SK-N-SH treated with all-trans-retinoic acid at 6 μM for 48 hours (cell line): ENCODE measurements at regions not wholly inside any gene's neighbourhood (a gene's known extent, or its start where the extent isn't known, plus 50 kb on each side); places are given as distances from the start of the nearest gene placed in this dataset.

ENCODE experiments used
- BACH2 ChIP-seq: fragments of 250-450 bp; sonication (Bioruptor Pico); IDR thresholded peaks from 2 replicates; pipeline ENCODE4 v1.9.0; 2021; ENCODE audit warnings: mild to moderate bottlenecking, borderline replicate concordance
- ISL1 ChIP-seq: fragments of 250-450 bp; sonication (Bioruptor Pico); IDR thresholded peaks from 2 replicates; pipeline ENCODE4 v2.1.2; 2022; ENCODE audit warnings: mild to moderate bottlenecking, moderate library complexity
- OSR1 ChIP-seq: fragments of 250-450 bp; sonication (Bioruptor Pico); IDR thresholded peaks from 2 replicates; pipeline ENCODE4 v1.8.0; 2022; ENCODE audit warnings: moderate library complexity, mild to moderate bottlenecking, inconsistent platforms
- TCF4 ChIP-seq: fragments of 250-450 bp; sonication (Bioruptor Pico); IDR thresholded peaks from 2 replicates; pipeline ENCODE4 v1.8.0; 2021; ENCODE audit warnings: mild to moderate bottlenecking, moderate library complexity, borderline replicate concordance
- ZC3H10 ChIP-seq: fragments of 250-450 bp; sonication (Bioruptor Pico); IDR thresholded peaks from 2 replicates; pipeline ENCODE4 v1.5.1; 2021; ENCODE audit warnings: mild to moderate bottlenecking, moderate library complexity
- ZNF565 ChIP-seq: fragments of 450-650 bp; formaldehyde crosslinking; conservative IDR thresholded peaks from 2 replicates; pipeline ENCODE4 v1.5.0; 2020; ENCODE audit warnings: low read depth, mild to moderate bottlenecking, moderate library complexity
- TF ChIP-seq, protein P1 (sequence below): fragments of 250-450 bp; sonication (Bioruptor Pico); IDR thresholded peaks from 2 replicates; pipeline ENCODE4 v1.8.0; 2020; ENCODE audit warnings: mild to moderate bottlenecking, moderate library complexity, borderline replicate concordance

DNA sequence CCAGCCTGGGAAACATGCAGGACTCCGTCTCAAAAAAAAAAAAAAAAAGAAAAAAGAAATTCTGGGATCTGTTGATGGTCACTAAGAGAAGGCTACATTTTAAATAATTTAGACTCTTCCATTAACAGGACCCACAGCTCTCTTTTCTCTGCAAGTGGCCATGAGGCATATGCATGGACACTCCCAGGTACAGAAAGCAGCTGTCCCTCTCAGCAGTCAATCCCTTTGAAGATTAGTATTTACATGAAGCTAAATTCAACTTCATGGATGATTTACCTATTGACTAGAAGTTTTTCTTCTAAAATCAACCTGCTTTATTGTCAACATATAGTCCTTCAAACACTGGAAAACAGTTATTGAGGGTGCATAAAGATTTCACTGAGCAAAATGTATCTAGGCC is 139.9 kb downstream of the CPEB2 start:
- TF ChIP-seq BACH2 (CRISPR knock-in tag) (no peak), OSR1 (CRISPR knock-in tag) (no peak), ISL1 (no peak), TCF4 (no peak), ZNF565 (no peak), ZC3H10 (CRISPR knock-in tag) (no peak)
- TF ChIP-seq, protein P1, sequence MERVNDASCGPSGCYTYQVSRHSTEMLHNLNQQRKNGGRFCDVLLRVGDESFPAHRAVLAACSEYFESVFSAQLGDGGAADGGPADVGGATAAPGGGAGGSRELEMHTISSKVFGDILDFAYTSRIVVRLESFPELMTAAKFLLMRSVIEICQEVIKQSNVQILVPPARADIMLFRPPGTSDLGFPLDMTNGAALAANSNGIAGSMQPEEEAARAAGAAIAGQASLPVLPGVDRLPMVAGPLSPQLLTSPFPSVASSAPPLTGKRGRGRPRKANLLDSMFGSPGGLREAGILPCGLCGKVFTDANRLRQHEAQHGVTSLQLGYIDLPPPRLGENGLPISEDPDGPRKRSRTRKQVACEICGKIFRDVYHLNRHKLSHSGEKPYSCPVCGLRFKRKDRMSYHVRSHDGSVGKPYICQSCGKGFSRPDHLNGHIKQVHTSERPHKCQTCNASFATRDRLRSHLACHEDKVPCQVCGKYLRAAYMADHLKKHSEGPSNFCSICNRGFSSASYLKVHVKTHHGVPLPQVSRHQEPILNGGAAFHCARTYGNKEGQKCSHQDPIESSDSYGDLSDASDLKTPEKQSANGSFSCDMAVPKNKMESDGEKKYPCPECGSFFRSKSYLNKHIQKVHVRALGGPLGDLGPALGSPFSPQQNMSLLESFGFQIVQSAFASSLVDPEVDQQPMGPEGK: no peak
